NT2/D1 (cell line): ENCODE measurements at regions not wholly inside any gene's neighbourhood (a gene's known extent, or its start where the extent isn't known, plus 50 kb on each side); places are given as distances from the start of the nearest gene placed in this dataset.

Experiments used
- DNase-seq: peaks from one replicate; pipeline ENCODE4 v3.0.0-alpha.2; 2011; ENCODE audit warnings: low read depth, low spot score
- H3K27me3 ChIP-seq: 2 replicates; pipeline ENCODE4 v1.6.0; 2011; ENCODE audit warnings: mild to moderate bottlenecking; ENCODE audit not compliant: insufficient read length, insufficient read depth
- H3K36me3 ChIP-seq: 2 replicates; pipeline ENCODE4 v1.6.1; 2011; ENCODE audit warnings: mild to moderate bottlenecking, low read length, mixed read lengths; ENCODE audit not compliant: insufficient read depth, insufficient read length
- H3K4me1 ChIP-seq: 2 replicates; pipeline ENCODE4 v1.5.1; 2011; ENCODE audit not compliant: insufficient read depth, insufficient read length
- H3K4me3 ChIP-seq: 2 replicates; pipeline ENCODE4 v1.5.1; 2011; ENCODE audit warnings: low read depth; ENCODE audit not compliant: insufficient read length
- H3K9ac ChIP-seq: 2 replicates; pipeline ENCODE4 v1.6.0; 2011; ENCODE audit warnings: low read depth; ENCODE audit not compliant: insufficient read length
- H3K9me3 ChIP-seq: 2 replicates; pipeline ENCODE4 v1.5.1; 2011; ENCODE audit warnings: mild to moderate bottlenecking, low read length; ENCODE audit not compliant: insufficient read depth
- SUZ12 ChIP-seq: IDR thresholded peaks from 2 replicates; pipeline ENCODE4 v1.6.1; 2011; ENCODE audit not compliant: insufficient read length, insufficient read depth; ENCODE audit errors: extremely low read depth
- YY1 ChIP-seq: IDR thresholded peaks from 2 replicates; pipeline ENCODE4 v1.6.1; 2011; ENCODE audit not compliant: insufficient read length, insufficient read depth
- ZNF274 ChIP-seq: IDR thresholded peaks from 2 replicates; pipeline ENCODE4 v1.6.1; 2011; ENCODE audit warnings: mild to moderate bottlenecking, low read depth, low read length

- Histone ChIP-seq H3K9ac (no peak overlapping the region), H3K27me3 (no peaks in the 10 kb centered on the region), H3K4me3 (no peak overlapping the region), H3K9me3 (no peaks in the 10 kb centered on the region), H3K4me1 (no peaks in the 10 kb centered on the region), H3K36me3 (no peaks in the 10 kb centered on the region)
- no peak for DNase-seq
- no peak for TF ChIP-seq YY1
- no peak for TF ChIP-seq ZNF274
- TF ChIP-seq SUZ12, result no peak
Measured at GRCh38 chr1:106200711-106201110, 855.8 kb upstream of the PRMT6 start.

- Histone ChIP-seq H3K9me3 (no peaks in the 10 kb centered on the region), H3K4me3 (no peak overlapping the region), H3K36me3 (no peaks in the 10 kb centered on the region), H3K9ac (no peak overlapping the region), H3K4me1 (no peaks in the 10 kb centered on the region), H3K27me3 (no peaks in the 10 kb centered on the region)
- DNase-seq, result no peak
- TF ChIP-seq ZNF274, result no peak
- TF ChIP-seq YY1, result no peak
- no peak for TF ChIP-seq SUZ12
Measured at GRCh38 chr1:106207185-106207584, 849.3 kb upstream of the PRMT6 start.

DNA sequence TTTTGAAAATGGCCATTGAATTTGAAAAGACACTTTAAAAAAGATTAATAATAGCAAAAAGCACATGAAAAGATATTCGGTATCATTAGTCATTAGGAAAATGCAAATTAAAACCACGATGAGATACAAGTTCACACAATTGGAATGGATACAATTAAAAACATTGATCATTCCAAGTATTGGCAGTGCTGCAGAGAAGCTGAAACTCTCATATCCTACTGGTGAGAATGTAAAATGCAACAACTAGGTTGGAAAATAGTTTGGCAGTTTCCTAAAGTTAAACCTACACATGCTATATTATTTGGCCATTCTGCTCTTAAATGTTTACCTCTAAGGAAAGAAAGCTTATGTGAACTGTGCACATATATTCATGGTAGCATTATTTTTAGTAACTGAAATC, 838.7 kb upstream of the PRMT6 start:
- Histone ChIP-seq H3K9me3 (0 out of 2 replicates have a peak, but pooled peaks cover 5% of the 10 kb centered on the region), H3K27me3 (no peaks in the 10 kb centered on the region), H3K36me3 (no peaks in the 10 kb centered on the region), H3K4me1 (no peaks in the 10 kb centered on the region), H3K4me3 (no peak overlapping the region), H3K9ac (no peak overlapping the region)
- TF ChIP-seq YY1, result no peak
- TF ChIP-seq SUZ12, result no peak
- TF ChIP-seq ZNF274, result no peak
- no peak for DNase-seq

GRCh38 chr1:106222403-106222802, 834.1 kb upstream of the PRMT6 start:
- no peaks in the 10 kb centered on the region for H3K36me3 ChIP-seq
- H3K4me1 ChIP-seq, result no peaks in the 10 kb centered on the region
- TF ChIP-seq SUZ12 (no peak), YY1 (no peak), ZNF274 (no peak)
- no peak for DNase-seq
- H3K9me3 ChIP-seq, result 0 out of 2 replicates have a peak, but pooled peaks cover 5% of the 10 kb centered on the region
- H3K4me3 ChIP-seq, result no peak overlapping the region
- no peaks in the 10 kb centered on the region for H3K27me3 ChIP-seq
- H3K9ac ChIP-seq, result no peak overlapping the region

GRCh38 chr1:106223213-106223612, 833.3 kb upstream of the PRMT6 start:
- Histone ChIP-seq H3K4me1 (no peaks in the 10 kb centered on the region), H3K9me3 (0 out of 2 replicates have a peak, but pooled peaks cover 5% of the 10 kb centered on the region), H3K36me3 (no peaks in the 10 kb centered on the region), H3K9ac (no peak overlapping the region), H3K27me3 (no peaks in the 10 kb centered on the region), H3K4me3 (no peak overlapping the region)
- TF ChIP-seq SUZ12, result no peak
- no peak for TF ChIP-seq ZNF274
- no peak for TF ChIP-seq YY1
- DNase-seq, result no peak

- TF ChIP-seq ZNF274 (no peak), SUZ12 (no peak)
- Histone ChIP-seq H3K4me3 (no peak overlapping the region), H3K9me3 (0 out of 2 replicates have a peak, but pooled peaks cover 5% of the 10 kb centered on the region), H3K27me3 (no peaks in the 10 kb centered on the region), H3K4me1 (no peaks in the 10 kb centered on the region), H3K36me3 (no peaks in the 10 kb centered on the region), H3K9ac (no peak overlapping the region)
- no peak for DNase-seq
Measured at GRCh38 chr1:106224426-106224825, 832.0 kb upstream of the PRMT6 start.

DNA sequence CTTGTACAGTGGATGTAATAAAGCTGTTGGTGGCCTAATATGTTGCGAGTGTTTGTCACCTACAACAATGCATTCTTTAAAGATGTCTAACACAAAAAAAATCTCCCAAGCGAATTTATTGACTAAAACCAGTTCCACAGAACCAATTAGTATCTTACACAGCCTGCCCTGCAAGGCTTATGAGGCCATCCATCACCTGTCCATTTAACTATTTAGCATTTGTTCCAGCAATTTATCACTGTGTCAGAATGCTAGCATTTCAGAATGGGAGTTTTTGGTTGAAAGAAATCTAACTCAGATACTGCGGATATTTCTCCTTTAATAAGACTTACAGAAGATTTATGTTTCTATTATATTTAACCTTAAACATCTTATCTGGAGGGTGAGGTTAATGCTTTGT, 831.1 kb upstream of the PRMT6 start:
- Histone ChIP-seq H3K36me3 (no peaks in the 10 kb centered on the region), H3K4me1 (no peaks in the 10 kb centered on the region), H3K9me3 (0 out of 2 replicates have a peak, but pooled peaks cover 5% of the 10 kb centered on the region), H3K9ac (no peak overlapping the region), H3K27me3 (no peaks in the 10 kb centered on the region), H3K4me3 (no peak overlapping the region)
- TF ChIP-seq ZNF274 (no peak), YY1 (no peak), SUZ12 (no peak)
- DNase-seq, result no peak
